ENCODE measurements at regions not wholly inside any gene's neighbourhood (a gene's known extent, or its start where the extent isn't known, plus 50 kb on each side); places are given as distances from the start of the nearest gene placed in this dataset.

GRCh38 chr3:148389916-148390315, 307.8 kb upstream of the AGTR1 start:
- TF ChIP-seq, protein P1, sequence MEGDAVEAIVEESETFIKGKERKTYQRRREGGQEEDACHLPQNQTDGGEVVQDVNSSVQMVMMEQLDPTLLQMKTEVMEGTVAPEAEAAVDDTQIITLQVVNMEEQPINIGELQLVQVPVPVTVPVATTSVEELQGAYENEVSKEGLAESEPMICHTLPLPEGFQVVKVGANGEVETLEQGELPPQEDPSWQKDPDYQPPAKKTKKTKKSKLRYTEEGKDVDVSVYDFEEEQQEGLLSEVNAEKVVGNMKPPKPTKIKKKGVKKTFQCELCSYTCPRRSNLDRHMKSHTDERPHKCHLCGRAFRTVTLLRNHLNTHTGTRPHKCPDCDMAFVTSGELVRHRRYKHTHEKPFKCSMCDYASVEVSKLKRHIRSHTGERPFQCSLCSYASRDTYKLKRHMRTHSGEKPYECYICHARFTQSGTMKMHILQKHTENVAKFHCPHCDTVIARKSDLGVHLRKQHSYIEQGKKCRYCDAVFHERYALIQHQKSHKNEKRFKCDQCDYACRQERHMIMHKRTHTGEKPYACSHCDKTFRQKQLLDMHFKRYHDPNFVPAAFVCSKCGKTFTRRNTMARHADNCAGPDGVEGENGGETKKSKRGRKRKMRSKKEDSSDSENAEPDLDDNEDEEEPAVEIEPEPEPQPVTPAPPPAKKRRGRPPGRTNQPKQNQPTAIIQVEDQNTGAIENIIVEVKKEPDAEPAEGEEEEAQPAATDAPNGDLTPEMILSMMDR (IDR thresholded peaks at IDR 0.05): no peak
- TF ChIP-seq EP300 (IDR thresholded peaks at IDR 0.05) (no peak), POLR2A (IDR thresholded peaks at IDR 0.05) (no peak)

Data from gastroesophageal sphincter (tissue), 3 donors.